Gastroesophageal sphincter (tissue), 3 donors: ENCODE measurements at regions not wholly inside any gene's neighbourhood (a gene's known extent, or its start where the extent isn't known, plus 50 kb on each side); places are given as distances from the start of the nearest gene placed in this dataset.

Experiments
- CTCF ChIP-seq, 4 experiments: fragments of 200-600 bp in 2 of 4; fragments of 450-650 bp in 2 of 4; sonication (generic) in 1 of 4; IDR thresholded peaks; one replicate each; pipeline ENCODE4 v1.5.1; 2017 to 2019; ENCODE audit warnings: antibody characterized with exemption in 4 of 4, mild to moderate bottlenecking in 2 of 4, moderate library complexity in 2 of 4
- POLR2A ChIP-seq, 2 donors: fragments of 450-650 bp; IDR thresholded peaks; one replicate each; pipeline ENCODE4 v1.6.1; 2017; ENCODE audit warnings: antibody characterized with exemption in 2 of 2, mild to moderate bottlenecking in 2 of 2, moderate library complexity in 1 of 2

- TF ChIP-seq CTCF (IDR thresholded peaks at IDR 0.05) (no peak), POLR2A (IDR thresholded peaks at IDR 0.05) (no peak)
Measured at GRCh38 chr16:59688006-59688405, 953.9 kb upstream of the GOT2 start.
